ENCODE measurements at regions not wholly inside any gene's neighbourhood (a gene's known extent, or its start where the extent isn't known, plus 50 kb on each side); places are given as distances from the start of the nearest gene placed in this dataset.

- ATAC-seq (ENCODE audit: low FRiP score) (no peak), DNase-seq (ENCODE audit: low spot score) (no peak)
- TF ChIP-seq CTCF (IDR thresholded peaks at IDR 0.05) = no peak
These were observed 318.9 kb upstream of the JAG1 start for GRCh38 chr20:10992731-10993130.

GRCh38 chr20:10994991-10995700 lies 321.3 kb upstream of the JAG1 start:
- TF ChIP-seq CTCF (IDR thresholded peaks at IDR 0.05) = no peak
- DNase-seq (ENCODE audit: low spot score) = no peak
- no peak for ATAC-seq (ENCODE audit: low FRiP score)

GRCh38 chr20:10998476-10998875 lies 324.7 kb upstream of the JAG1 start:
- ATAC-seq (ENCODE audit: low FRiP score) (no peak), DNase-seq (ENCODE audit: low spot score) (no peak)
- no peak for TF ChIP-seq CTCF (IDR thresholded peaks at IDR 0.05)

GRCh38 chr20:11000416-11000815 lies 326.6 kb upstream of the JAG1 start:
- DNase-seq (ENCODE audit: low spot score) (no peak), ATAC-seq (ENCODE audit: low FRiP score) (no peak)
- no peak for TF ChIP-seq CTCF (IDR thresholded peaks at IDR 0.05)

- TF ChIP-seq CTCF (IDR thresholded peaks at IDR 0.05) = no peak
- DNase-seq (ENCODE audit: low spot score) (no peak), ATAC-seq (ENCODE audit: low FRiP score) (no peak)
These were observed 327.5 kb upstream of the JAG1 start for GRCh38 chr20:11001302-11001701.

- DNase-seq (ENCODE audit: low spot score) = no peak
- ATAC-seq (ENCODE audit: low FRiP score) = no peak
These were observed 328.2 kb upstream of the JAG1 start for GRCh38 chr20:11001764-11002540.

More at GRCh38 chr20:11001764-11002540, 328.2 kb upstream of the JAG1 start:
- no peak for TF ChIP-seq CTCF (IDR thresholded peaks at IDR 0.05)

Measured in omental fat pad (tissue), 3 donors.